ENCODE measurements at regions not wholly inside any gene's neighbourhood (a gene's known extent, or its start where the extent isn't known, plus 50 kb on each side); places are given as distances from the start of the nearest gene placed in this dataset.

- no peak for TF ChIP-seq CTCF (IDR thresholded peaks at IDR 0.05)
- TF ChIP-seq POLR2A (IDR thresholded peaks at IDR 0.05): no peak
- TF ChIP-seq POLR2AphosphoS5 (IDR thresholded peaks at IDR 0.05): no peak
These were observed 90.1 kb upstream of the KCNJ18 start for GRCh38 chr17:21602176-21602575.
